NCI-H748 (cell line): ENCODE measurements at regions not wholly inside any gene's neighbourhood (a gene's known extent, or its start where the extent isn't known, plus 50 kb on each side); places are given as distances from the start of the nearest gene placed in this dataset.

Experiments
- DNase-seq: peaks from one replicate; lab custom pipeline; 2025; ENCODE audit not compliant: unreplicated experiment; lab: John Stamatoyannopoulos, UW

- DNase-seq = no peak
Observed at GRCh38 chr20:16220826-16221225, 352.4 kb downstream of the KIF16B start.

- DNase-seq = no peak
Observed at GRCh38 chr20:16219182-16219581, 354.1 kb downstream of the KIF16B start.

GRCh38 chr20:16216914-16217230 is 356.4 kb downstream of the KIF16B start:
- DNase-seq = no peak

GRCh38 chr20:16216227-16216913 is 356.9 kb downstream of the KIF16B start:
- no peak for DNase-seq

GRCh38 chr20:16215041-16215440 is 358.2 kb downstream of the KIF16B start:
- no peak for DNase-seq

- no peak for DNase-seq
Observed at GRCh38 chr20:16212790-16213189, 360.5 kb downstream of the KIF16B start.

- DNase-seq = no peak
Observed at GRCh38 chr20:16209951-16210361, 363.3 kb downstream of the KIF16B start.

GRCh38 chr20:16209357-16209756 is 363.9 kb downstream of the KIF16B start:
- no peak for DNase-seq

- DNase-seq = no peak
Observed at GRCh38 chr20:16208443-16208842, 364.8 kb downstream of the KIF16B start.

- DNase-seq = no peak
Observed at GRCh38 chr20:16206817-16207216, 366.4 kb downstream of the KIF16B start.

- no peak for DNase-seq
Observed at GRCh38 chr20:16205507-16205906, 367.7 kb downstream of the KIF16B start.

- no peak for DNase-seq
Observed at GRCh38 chr20:16203096-16203495, 370.2 kb downstream of the KIF16B start.

- peak; percentile 48 for DNase-seq
Observed at GRCh38 chr20:16201191-16201590, 372.1 kb downstream of the KIF16B start.

GRCh38 chr20:16197696-16198095 is 375.6 kb downstream of the KIF16B start:
- DNase-seq = no peak

GRCh38 chr20:16195671-16196070 is 377.6 kb downstream of the KIF16B start:
- DNase-seq = no peak

- DNase-seq = no peak
Observed at GRCh38 chr20:16194617-16195360, 378.5 kb downstream of the KIF16B start.

- no peak for DNase-seq
Observed at GRCh38 chr20:16191496-16191895, 381.8 kb downstream of the KIF16B start.

GRCh38 chr20:16189371-16189770 is 383.9 kb downstream of the KIF16B start:
- no peak for DNase-seq

GRCh38 chr20:16187956-16188616 is 385.2 kb downstream of the KIF16B start:
- DNase-seq = no peak

- no peak for DNase-seq
Observed at GRCh38 chr20:16179919-16180318, 393.3 kb downstream of the KIF16B start.

- no peak for DNase-seq
Observed at GRCh38 chr20:16179371-16179770, 393.9 kb downstream of the KIF16B start.

GRCh38 chr20:16178546-16179135 is 394.6 kb downstream of the KIF16B start:
- no peak for DNase-seq
